PC-3 (cell line): ENCODE measurements at regions not wholly inside any gene's neighbourhood (a gene's known extent, or its start where the extent isn't known, plus 50 kb on each side); places are given as distances from the start of the nearest gene placed in this dataset.

ENCODE experiments used
- EZH2 ChIP-seq: fragments of 300-600 bp; sonication (generic); IDR thresholded peaks from one replicate; pipeline ENCODE4 v1.6.1; 2017; ENCODE audit warnings: antibody characterized with exemption, mild to moderate bottlenecking, low read length; ENCODE audit not compliant: unreplicated experiment
- EZH2phosphoT487 ChIP-seq: fragments of 300-600 bp; sonication (generic); IDR thresholded peaks from 2 replicates; pipeline ENCODE4 v1.6.1; 2018; ENCODE audit warnings: mild to moderate bottlenecking, antibody characterized with exemption, low read length, borderline replicate concordance
- TF ChIP-seq, protein P1 (sequence below): fragments of 300-600 bp; sonication (generic); conservative IDR thresholded peaks from 2 replicates; pipeline ENCODE4 v1.5.1; 2017; ENCODE audit warnings: antibody characterized with exemption, low read depth, mild to moderate bottlenecking, low read length

DNA sequence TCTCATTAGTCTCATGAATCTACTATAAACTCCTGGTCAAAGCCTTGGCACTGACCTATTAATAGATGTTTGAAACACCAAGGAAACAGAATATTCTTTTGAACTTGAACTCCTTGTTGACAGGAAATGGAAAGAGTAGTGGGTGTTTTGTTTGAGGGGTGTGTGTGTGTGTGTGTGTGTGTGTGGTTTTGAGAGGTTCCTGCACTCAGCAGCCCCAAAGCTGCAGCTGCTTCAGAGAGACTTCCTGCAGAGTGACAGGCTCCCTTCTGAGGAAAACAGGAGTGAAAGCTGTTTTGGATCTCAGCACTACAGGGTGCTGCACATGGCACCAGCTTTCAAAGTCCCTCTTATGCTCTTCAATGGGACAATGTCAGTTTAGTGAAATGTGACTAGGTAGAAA, 546.5 kb upstream of the STEAP1 start:
- TF ChIP-seq, protein P1, sequence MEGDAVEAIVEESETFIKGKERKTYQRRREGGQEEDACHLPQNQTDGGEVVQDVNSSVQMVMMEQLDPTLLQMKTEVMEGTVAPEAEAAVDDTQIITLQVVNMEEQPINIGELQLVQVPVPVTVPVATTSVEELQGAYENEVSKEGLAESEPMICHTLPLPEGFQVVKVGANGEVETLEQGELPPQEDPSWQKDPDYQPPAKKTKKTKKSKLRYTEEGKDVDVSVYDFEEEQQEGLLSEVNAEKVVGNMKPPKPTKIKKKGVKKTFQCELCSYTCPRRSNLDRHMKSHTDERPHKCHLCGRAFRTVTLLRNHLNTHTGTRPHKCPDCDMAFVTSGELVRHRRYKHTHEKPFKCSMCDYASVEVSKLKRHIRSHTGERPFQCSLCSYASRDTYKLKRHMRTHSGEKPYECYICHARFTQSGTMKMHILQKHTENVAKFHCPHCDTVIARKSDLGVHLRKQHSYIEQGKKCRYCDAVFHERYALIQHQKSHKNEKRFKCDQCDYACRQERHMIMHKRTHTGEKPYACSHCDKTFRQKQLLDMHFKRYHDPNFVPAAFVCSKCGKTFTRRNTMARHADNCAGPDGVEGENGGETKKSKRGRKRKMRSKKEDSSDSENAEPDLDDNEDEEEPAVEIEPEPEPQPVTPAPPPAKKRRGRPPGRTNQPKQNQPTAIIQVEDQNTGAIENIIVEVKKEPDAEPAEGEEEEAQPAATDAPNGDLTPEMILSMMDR, result no peak
- TF ChIP-seq EZH2 (no peak), EZH2phosphoT487 (no peak)
